Neural crest cell (in vitro differentiated cells): ENCODE measurements at regions not wholly inside any gene's neighbourhood (a gene's known extent, or its start where the extent isn't known, plus 50 kb on each side); places are given as distances from the start of the nearest gene placed in this dataset.

Source experiments
- DNase-seq: peaks from one replicate; pipeline ENCODE4 v3.0.0; 2021; ENCODE audit warnings: low read depth, mixed read lengths, low spot score
- H3K27ac Mint-ChIP-seq: one replicate; pipeline ENCODE4 v1.8.0; 2021; ENCODE audit warnings: mild to moderate bottlenecking, mixed read lengths; ENCODE audit not compliant: unreplicated experiment
- H3K27me3 Mint-ChIP-seq: 2 replicates; pipeline ENCODE4 v1.8.0; 2021; ENCODE audit warnings: low read depth, mild to moderate bottlenecking, mixed read lengths
- H3K36me3 Mint-ChIP-seq: 2 replicates; pipeline ENCODE4 v1.8.0; 2021; ENCODE audit warnings: low read depth, mild to moderate bottlenecking, mixed read lengths
- H3K4me1 Mint-ChIP-seq: 2 replicates; pipeline ENCODE4 v1.8.0; 2021; ENCODE audit warnings: mixed read lengths
- H3K4me3 Mint-ChIP-seq: one replicate; pipeline ENCODE4 v1.8.0; 2021; ENCODE audit warnings: mild to moderate bottlenecking, mixed read lengths
- H3K9me3 Mint-ChIP-seq: 2 replicates; pipeline ENCODE4 v1.8.0; 2021; ENCODE audit warnings: mixed read lengths
- TF ChIP-seq, protein P1 (sequence below): fragments of 200-600 bp; sonication (generic); conservative IDR thresholded peaks from 2 replicates; pipeline ENCODE4 v1.5.0; 2021; ENCODE audit warnings: antibody characterized with exemption, mild to moderate bottlenecking

- peaks cover 21% of the 10 kb centered on the region for H3K27me3 Mint-ChIP-seq
- H3K36me3 Mint-ChIP-seq, result no peaks in the 10 kb centered on the region
- TF ChIP-seq, protein P1, sequence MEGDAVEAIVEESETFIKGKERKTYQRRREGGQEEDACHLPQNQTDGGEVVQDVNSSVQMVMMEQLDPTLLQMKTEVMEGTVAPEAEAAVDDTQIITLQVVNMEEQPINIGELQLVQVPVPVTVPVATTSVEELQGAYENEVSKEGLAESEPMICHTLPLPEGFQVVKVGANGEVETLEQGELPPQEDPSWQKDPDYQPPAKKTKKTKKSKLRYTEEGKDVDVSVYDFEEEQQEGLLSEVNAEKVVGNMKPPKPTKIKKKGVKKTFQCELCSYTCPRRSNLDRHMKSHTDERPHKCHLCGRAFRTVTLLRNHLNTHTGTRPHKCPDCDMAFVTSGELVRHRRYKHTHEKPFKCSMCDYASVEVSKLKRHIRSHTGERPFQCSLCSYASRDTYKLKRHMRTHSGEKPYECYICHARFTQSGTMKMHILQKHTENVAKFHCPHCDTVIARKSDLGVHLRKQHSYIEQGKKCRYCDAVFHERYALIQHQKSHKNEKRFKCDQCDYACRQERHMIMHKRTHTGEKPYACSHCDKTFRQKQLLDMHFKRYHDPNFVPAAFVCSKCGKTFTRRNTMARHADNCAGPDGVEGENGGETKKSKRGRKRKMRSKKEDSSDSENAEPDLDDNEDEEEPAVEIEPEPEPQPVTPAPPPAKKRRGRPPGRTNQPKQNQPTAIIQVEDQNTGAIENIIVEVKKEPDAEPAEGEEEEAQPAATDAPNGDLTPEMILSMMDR, result no peak
- peak overlapping the region; percentile 50 for H3K27ac Mint-ChIP-seq
- no peaks in the 10 kb centered on the region for H3K9me3 Mint-ChIP-seq
- H3K4me3 Mint-ChIP-seq, result no peak overlapping the region
- DNase-seq, result no peak
- H3K4me1 Mint-ChIP-seq, result peaks cover 29% of the 10 kb centered on the region
Measured at GRCh38 chr14:101072531-101072930, 169.0 kb upstream of the RTL1 start.

GRCh38 chr14:101072945-101073597 is 169.5 kb upstream of the RTL1 start:
- Mint-ChIP-seq H3K9me3 (no peaks in the 10 kb centered on the region), H3K27ac (no peak overlapping the region), H3K4me3 (no peak overlapping the region), H3K27me3 (peaks cover 25% of the 10 kb centered on the region), H3K36me3 (no peaks in the 10 kb centered on the region), H3K4me1 (peaks cover 27% of the 10 kb centered on the region)
- TF ChIP-seq, protein P1, result no peak
- no peak for DNase-seq

GRCh38 chr14:101073598-101073965 is 170.1 kb upstream of the RTL1 start:
- no peak for DNase-seq
- peaks cover 29% of the 10 kb centered on the region for H3K4me1 Mint-ChIP-seq
- peaks cover 30% of the 10 kb centered on the region for H3K27me3 Mint-ChIP-seq
- TF ChIP-seq, protein P1, result no peak
- no peak overlapping the region for H3K4me3 Mint-ChIP-seq
- H3K27ac Mint-ChIP-seq, result no peak overlapping the region
- H3K36me3 Mint-ChIP-seq, result no peaks in the 10 kb centered on the region
- H3K9me3 Mint-ChIP-seq, result no peaks in the 10 kb centered on the region

DNA sequence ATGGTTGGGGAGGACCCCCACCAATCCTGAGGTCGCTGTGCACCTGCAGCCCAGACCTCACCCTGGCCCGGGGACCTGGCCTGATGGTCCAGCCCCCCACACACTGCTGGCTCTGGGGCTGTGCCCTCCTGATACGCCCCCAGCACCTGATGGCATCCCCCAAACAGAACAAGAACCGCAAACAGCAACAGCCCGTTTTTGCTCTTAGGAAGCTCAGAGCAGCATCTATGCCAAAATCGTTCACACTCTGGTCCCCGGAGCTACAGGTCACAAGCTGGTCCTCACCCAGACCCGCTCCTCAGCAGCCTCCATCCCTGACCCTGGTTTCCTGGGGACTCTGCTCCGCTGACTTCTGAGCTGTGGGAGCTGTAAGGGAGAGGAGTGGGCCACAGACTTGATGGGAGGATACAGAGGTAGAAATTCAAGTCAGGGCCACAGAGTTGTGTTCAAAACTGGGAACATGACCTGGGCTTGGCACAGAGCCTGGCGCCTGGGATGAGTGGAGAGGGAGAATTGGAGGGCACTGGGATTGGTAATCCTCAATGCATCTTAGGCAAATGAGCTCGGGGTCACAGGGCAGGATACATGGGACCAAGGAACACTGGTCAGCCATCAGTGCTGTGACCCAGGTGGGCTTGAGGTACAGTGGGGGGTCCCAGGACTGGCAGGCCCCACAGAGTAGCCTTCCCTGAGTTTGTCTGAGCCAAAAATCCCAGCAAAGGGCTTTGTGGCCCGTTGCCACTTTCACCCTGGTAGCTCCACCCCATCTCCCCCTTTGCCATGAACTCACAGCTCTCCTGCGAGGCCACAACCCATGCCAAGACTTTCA is 170.9 kb upstream of the RTL1 start:
- no peak for DNase-seq
- Mint-ChIP-seq H3K4me3 (no peak overlapping the region), H3K36me3 (no peaks in the 10 kb centered on the region), H3K9me3 (no peaks in the 10 kb centered on the region), H3K4me1 (peaks cover 24% of the 10 kb centered on the region), H3K27me3 (peaks cover 38% of the 10 kb centered on the region), H3K27ac (no peak overlapping the region)
- TF ChIP-seq, protein P1, result no peak

GRCh38 chr14:101075025-101075800 is 171.7 kb upstream of the RTL1 start:
- H3K9me3 Mint-ChIP-seq, result no peaks in the 10 kb centered on the region
- H3K27me3 Mint-ChIP-seq, result peaks cover 46% of the 10 kb centered on the region
- H3K4me1 Mint-ChIP-seq, result peaks cover 24% of the 10 kb centered on the region
- no peak overlapping the region for H3K4me3 Mint-ChIP-seq
- TF ChIP-seq, protein P1, result no peak
- DNase-seq, result no peak
- no peaks in the 10 kb centered on the region for H3K36me3 Mint-ChIP-seq
- H3K27ac Mint-ChIP-seq, result no peak overlapping the region
